Nephron progenitor cell (in vitro differentiated cells): ENCODE measurements at regions not wholly inside any gene's neighbourhood (a gene's known extent, or its start where the extent isn't known, plus 50 kb on each side); places are given as distances from the start of the nearest gene placed in this dataset.

Source experiments
- DNase-seq: peaks from one replicate; pipeline ENCODE4 v3.0.0; 2021
- H3K27ac Mint-ChIP-seq: 2 replicates; pipeline ENCODE4 v1.8.0; 2021; ENCODE audit warnings: mild to moderate bottlenecking, moderate library complexity, mixed read lengths
- H3K27me3 Mint-ChIP-seq: 2 replicates; pipeline ENCODE4 v1.8.0; 2021; ENCODE audit warnings: mild to moderate bottlenecking, low read depth, mixed read lengths; ENCODE audit not compliant: poor library complexity
- H3K36me3 Mint-ChIP-seq: 2 replicates; pipeline ENCODE4 v1.8.0; 2021; ENCODE audit warnings: low read depth, mixed read lengths
- H3K4me1 Mint-ChIP-seq: 2 replicates; pipeline ENCODE4 v1.8.0; 2021; ENCODE audit warnings: mixed read lengths
- H3K4me3 Mint-ChIP-seq: 2 replicates; pipeline ENCODE4 v1.8.0; 2021; ENCODE audit warnings: mild to moderate bottlenecking, moderate library complexity, mixed read lengths
- H3K9me3 Mint-ChIP-seq: 2 replicates; pipeline ENCODE4 v1.8.0; 2021; ENCODE audit warnings: mild to moderate bottlenecking, moderate library complexity, mixed read lengths
- TF ChIP-seq, protein P1 (sequence below): fragments of 200-600 bp; sonication (generic); IDR thresholded peaks from 2 replicates; pipeline ENCODE4 v1.5.0; 2021; ENCODE audit warnings: antibody characterized with exemption

DNA sequence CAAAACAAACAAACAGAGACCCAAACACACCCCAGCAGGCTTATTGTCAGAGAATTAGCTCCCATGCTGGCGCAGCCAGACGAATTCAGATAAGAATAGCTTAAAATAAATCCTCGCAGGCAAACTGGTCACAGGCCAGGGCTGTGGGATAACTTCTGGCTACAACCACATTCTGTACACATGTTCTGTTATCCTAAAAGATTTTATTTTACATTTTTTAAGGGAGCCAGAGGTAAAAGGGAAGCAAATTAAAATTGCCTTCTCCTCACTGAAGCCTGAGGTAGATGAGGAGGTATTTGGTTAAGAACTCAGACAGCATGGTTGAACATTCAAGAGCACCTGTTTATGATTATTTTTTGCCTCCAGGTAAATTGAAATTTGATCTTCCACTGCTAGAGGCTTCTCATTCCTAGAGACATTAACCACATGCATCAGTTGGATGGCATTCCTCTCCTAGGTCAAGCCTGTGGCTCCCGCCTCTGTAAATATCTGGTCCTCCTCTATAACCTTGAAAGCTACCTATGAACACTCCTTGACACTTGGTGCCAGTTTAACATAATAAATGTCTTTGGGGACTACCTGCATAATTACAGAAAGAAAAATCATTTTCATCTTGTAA is 190.3 kb downstream of the SATB1 start:
- Mint-ChIP-seq H3K27ac (peak overlapping the region; percentile 59), H3K27me3 (peaks cover 12% of the 10 kb centered on the region), H3K36me3 (no peaks in the 10 kb centered on the region), H3K4me3 (no peak overlapping the region), H3K9me3 (no peaks in the 10 kb centered on the region), H3K4me1 (peaks cover 9% of the 10 kb centered on the region)
- DNase-seq = no peak
- TF ChIP-seq, protein P1, sequence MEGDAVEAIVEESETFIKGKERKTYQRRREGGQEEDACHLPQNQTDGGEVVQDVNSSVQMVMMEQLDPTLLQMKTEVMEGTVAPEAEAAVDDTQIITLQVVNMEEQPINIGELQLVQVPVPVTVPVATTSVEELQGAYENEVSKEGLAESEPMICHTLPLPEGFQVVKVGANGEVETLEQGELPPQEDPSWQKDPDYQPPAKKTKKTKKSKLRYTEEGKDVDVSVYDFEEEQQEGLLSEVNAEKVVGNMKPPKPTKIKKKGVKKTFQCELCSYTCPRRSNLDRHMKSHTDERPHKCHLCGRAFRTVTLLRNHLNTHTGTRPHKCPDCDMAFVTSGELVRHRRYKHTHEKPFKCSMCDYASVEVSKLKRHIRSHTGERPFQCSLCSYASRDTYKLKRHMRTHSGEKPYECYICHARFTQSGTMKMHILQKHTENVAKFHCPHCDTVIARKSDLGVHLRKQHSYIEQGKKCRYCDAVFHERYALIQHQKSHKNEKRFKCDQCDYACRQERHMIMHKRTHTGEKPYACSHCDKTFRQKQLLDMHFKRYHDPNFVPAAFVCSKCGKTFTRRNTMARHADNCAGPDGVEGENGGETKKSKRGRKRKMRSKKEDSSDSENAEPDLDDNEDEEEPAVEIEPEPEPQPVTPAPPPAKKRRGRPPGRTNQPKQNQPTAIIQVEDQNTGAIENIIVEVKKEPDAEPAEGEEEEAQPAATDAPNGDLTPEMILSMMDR = no peak

DNA sequence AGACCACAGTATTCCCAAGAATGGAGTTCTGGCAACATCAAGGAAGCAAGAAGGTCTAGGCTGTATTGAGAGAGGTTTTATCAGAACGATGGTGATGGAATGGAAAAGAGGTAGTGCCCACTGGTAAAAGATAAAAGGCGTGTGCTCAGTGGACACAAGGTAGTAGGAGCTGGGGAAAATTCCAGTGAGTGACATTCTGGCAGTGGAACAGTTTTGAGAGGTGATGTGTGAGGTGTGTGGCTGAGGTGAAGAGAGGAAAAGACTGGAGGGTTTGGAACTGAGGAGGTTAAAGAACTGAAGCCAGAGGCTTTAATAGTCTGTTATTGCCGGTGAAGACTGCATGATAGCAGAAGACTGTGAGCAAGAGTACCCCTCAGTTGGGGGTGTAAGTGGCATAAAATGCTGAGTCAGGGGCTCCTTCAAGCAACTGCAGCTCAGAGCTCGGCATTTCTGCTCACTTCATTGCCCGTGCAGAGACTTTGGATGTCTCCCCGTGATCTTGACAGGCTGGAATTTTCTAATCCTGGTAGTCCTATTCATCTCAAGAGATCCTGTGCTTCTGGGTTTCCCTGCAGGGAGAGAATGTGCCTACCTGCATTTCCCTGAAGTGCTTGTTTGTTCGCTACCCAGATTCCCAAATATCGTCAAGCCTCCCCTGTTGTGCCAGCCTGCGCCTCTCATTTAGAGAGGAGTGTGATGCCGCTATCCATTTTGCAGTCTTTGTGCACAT is 191.0 kb downstream of the SATB1 start:
- Mint-ChIP-seq H3K9me3 (no peaks in the 10 kb centered on the region), H3K4me3 (no peak overlapping the region), H3K27ac (no peak overlapping the region), H3K27me3 (peaks cover 12% of the 10 kb centered on the region), H3K36me3 (no peaks in the 10 kb centered on the region), H3K4me1 (peaks cover 9% of the 10 kb centered on the region)
- DNase-seq = no peak
- TF ChIP-seq, protein P1 = no peak

DNA sequence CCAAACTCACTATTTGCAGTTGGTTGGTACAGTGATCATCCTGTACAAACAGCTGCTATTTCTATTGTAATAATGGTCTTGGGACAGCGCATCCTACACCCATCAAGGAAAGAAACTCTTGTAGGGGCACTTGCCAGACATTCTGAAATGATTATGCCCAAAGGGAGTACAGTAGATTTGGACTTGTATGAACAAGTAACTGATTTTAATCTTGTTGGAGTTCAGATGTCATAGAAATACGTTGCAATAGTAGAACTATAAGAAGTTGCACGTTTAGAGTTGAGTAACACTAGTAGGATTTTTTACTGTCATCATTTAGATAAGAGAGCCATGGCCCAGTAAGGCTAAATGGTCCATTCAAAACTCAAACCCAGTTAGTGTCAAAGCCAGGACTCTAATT is 192.8 kb downstream of the SATB1 start:
- TF ChIP-seq, protein P1 = no peak
- no peak for DNase-seq
- Mint-ChIP-seq H3K27ac (no peak overlapping the region), H3K27me3 (peaks cover 12% of the 10 kb centered on the region), H3K36me3 (no peaks in the 10 kb centered on the region), H3K4me3 (no peak overlapping the region), H3K4me1 (peaks cover 9% of the 10 kb centered on the region), H3K9me3 (no peaks in the 10 kb centered on the region)

DNA sequence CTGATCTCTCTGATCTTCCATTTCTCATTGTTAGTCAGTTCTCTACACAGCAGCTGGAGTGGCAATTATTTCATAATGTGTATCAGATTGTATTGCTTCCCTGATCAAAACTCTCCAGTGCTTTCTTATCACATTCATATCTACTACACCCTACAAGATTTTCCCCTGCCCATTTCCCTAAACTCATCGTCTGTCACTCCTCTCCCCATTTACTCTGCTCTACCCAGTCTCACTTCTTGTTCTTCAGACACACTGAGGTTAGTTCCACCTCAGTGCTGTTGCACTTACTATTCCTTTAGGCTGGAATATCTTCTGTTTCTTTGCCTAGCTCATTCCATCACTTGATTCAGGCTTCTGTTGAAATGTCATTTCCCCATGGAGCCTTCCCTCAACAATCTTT is 197.1 kb downstream of the SATB1 start:
- Mint-ChIP-seq H3K9me3 (no peaks in the 10 kb centered on the region), H3K4me1 (peaks cover 9% of the 10 kb centered on the region), H3K4me3 (no peak overlapping the region), H3K27ac (no peak overlapping the region), H3K27me3 (peaks cover 3% of the 10 kb centered on the region), H3K36me3 (no peaks in the 10 kb centered on the region)
- no peak for DNase-seq
- TF ChIP-seq, protein P1 = no peak

DNA sequence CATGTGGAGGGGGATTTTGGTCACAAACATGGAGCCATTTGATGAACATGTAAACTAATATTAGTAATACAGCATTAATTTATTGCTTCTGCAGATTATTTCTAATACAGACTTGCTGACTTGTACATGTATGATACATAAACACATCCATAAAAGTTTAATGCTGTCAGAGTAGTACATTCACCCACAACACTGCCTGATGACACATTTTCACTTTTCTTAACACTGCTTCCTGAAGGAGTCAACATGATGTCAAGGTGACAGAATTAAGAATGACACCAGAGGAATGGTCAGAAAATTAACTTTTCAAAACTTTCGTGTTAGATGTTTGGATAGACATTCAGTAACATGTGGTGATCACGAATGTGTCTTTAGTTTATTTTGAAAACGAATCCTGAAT is 199.4 kb downstream of the SATB1 start:
- no peak overlapping the region for H3K4me3 Mint-ChIP-seq
- H3K27me3 Mint-ChIP-seq = no peaks in the 10 kb centered on the region
- H3K9me3 Mint-ChIP-seq = no peaks in the 10 kb centered on the region
- H3K27ac Mint-ChIP-seq = no peak overlapping the region
- peaks cover 20% of the 10 kb centered on the region for H3K4me1 Mint-ChIP-seq
- TF ChIP-seq, protein P1 = no peak
- no peak for DNase-seq
- no peaks in the 10 kb centered on the region for H3K36me3 Mint-ChIP-seq

DNA sequence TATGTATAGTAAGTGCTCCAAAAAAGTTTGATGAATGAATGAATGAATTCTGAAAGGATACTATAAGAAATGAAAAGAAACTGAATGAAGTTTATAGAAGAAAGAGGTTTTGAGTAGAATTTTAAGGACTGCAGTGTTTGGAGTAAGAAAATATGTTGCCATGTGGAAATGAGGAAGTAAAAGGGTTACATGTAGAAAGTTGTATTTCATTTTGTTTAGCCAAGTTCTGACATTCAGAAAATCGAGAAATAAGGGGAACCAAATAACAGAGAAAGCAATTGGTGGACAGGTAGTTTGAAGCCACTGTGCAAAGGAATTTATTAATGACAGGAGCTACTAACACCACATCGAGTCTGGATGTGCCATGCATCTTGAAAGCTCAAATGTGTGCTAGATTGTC is 200.7 kb downstream of the SATB1 start:
- DNase-seq = no peak
- Mint-ChIP-seq H3K36me3 (no peaks in the 10 kb centered on the region), H3K27ac (no peak overlapping the region), H3K9me3 (no peaks in the 10 kb centered on the region), H3K27me3 (no peaks in the 10 kb centered on the region), H3K4me1 (peaks cover 20% of the 10 kb centered on the region), H3K4me3 (no peak overlapping the region)
- TF ChIP-seq, protein P1 = no peak
